Activated T-helper 1 cell treated with Interleukin-2 at 50 U/mL for 16 hours (primary cell): ENCODE measurements at regions not wholly inside any gene's neighbourhood (a gene's known extent, or its start where the extent isn't known, plus 50 kb on each side); places are given as distances from the start of the nearest gene placed in this dataset.

ENCODE experiments used
- DNase-seq: peaks from one replicate; pipeline ENCODE4 v3.0.0-alpha.2; 2020; ENCODE audit warnings: low read depth

DNA sequence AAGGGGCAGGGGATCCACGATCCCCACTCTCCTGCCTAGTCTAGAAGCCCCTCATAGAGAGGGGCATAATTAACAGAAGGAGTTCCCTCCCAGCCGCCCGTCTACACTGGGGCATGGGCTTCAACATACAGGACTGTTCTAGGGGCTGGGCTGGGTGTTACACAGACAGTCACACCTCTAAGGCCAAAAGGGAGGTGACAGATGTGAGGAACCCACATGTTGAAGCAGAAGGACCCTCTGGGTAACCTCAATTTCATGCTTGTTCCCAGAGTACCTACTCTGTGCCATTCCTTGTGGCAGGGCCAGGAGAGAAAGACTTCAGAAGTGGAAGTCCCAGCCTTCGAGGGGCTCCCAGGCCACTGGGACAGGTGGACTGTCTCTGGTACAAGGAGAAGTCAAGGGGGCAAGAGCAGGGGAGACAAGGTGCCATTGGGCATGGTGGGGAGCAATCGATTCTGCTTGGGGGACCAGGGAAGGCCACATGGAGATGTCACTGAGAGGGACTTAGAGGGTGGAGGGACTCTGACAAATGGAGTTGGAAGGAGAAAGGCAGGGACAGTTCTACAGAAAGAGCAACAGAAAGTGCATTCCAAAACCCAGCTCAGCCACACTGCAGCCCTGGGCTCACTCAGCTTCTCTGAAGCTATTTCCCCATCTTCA, 71.3 kb downstream of the CPN2 start:
- no peak for DNase-seq

DNA sequence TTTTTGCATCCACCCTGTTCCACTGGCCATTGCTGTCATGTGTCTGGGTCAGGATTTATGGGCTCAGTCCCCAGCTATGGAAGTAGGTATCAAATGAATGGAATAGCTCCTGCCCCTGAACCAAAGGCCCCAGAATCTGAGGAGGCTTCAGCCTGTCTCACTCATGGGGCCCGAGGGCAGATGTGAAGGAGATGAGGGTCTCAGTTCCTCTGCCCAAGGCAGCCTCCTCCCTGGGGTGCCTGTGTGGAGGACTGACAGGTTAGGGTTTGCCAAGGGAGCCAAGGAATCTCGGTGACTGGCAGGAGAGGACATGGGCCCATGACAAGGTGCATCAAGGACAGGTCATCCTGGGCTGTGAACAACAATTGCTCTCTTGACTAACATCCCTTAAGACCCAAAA, 70.4 kb downstream of the CPN2 start:
- no peak for DNase-seq

- no peak for DNase-seq
These were observed 69.8 kb downstream of the CPN2 start for GRCh38 chr3:194281306-194281705.

DNA sequence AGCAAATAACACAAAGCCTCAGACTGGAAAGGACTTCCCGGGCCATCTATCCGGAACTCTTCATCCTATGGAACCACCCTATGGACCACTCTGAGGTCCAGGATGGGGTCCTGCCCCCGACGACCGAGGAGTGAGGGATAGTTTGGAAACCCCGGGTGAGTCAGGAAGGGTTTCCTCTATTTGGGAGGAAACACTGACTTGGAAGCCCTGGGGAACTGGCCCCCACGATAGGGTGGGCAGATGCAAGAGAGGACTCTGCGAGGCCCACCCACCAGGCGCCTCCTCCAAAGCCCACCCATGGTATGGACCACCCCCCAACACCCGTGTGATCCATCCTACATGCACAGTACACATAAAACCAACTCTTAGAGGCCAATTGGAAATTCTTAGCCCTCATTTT, 69.4 kb downstream of the CPN2 start:
- DNase-seq = no peak

DNA sequence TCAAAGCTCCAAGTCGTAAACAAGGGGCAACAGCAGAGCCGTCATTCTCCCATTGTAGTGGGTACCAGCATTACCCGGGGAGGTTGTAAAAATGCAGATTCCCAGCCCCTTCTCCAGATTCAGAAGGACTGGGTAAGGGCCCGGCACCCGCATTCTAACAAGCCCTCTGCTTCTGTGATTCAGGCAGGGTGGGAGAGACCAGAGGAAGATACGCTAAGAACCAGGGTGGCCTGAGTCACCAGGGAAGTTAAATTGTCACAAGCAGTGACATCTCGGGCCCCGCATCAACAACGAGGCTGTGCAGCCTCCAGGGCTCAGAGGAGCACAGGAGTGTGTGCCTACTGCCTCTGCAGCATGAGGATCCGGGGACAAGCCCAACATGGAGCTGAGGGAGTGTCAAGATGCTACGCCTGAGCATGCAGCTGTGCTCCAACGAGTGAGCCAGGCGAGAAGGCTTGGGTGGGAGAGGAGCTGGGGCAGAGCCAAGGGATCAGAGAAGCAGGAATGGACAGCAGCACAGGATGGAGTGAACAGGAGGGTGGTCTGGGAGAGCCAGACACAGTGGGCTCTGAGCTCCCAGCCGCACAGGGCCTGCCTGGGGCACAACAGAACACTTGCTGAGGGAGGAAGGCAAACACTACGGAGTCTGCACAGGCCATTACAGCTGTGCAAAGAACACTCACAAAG, 68.5 kb downstream of the CPN2 start:
- no peak for DNase-seq

GRCh38 chr3:194283221-194284006, 67.7 kb downstream of the CPN2 start:
- no peak for DNase-seq

DNA sequence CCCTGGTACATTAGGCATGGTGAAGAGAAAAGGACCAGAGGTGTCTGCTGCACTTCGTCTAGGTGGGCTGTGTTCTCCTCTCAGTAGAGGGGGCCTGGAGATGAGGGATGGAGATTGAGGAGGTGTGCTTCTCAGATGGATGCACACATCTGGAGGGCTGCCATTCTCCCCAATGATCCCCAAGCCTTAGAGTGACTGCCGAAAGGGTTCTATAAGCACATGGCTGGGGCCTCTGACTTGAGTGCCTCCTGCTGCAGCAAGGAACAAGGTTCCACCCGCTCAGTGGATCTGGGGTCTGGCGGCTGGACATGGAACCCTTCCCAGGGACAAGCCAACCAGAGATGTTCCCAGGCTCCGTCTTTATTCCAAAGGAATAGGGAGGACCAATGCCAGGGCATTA, 66.8 kb downstream of the CPN2 start:
- DNase-seq = no peak

DNA sequence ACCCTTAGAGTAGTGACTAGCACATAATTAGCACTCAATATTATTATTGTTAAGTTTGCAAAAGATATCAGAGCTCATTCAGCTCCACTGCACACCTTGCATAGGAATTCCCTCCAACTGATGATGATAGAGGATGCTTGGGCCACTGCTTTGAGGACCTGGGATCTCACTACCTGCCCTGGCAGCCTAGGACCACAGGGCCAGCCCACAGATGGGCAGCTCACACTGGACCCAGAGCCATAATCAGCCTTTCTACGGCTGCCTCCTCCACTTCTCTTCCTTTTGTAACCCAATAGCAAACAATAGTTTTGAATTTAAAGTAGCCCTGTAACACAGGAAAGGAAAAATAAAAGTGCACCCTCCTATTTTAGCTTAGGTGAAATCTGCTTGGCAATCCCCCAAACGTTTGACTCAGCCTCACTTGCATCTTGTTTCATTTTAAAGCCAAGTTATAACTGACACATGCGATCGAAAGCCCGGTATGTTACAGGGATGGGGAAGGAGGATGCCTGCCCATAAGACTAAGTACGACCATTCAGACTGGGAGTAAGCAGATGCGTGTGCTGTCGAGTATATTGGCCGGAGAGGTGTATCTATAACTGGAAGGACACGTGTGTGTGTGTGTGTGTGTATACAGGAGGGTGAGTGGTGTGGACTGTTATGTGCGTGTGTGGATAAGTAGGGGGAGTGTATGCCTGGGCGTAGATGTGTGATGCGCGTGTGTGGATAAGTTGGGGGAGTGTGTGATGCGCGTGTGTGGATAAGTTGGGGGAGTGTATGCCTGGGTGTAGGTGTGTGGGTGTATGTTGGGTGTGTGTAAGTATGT, 65.9 kb downstream of the CPN2 start:
- DNase-seq = no peak

DNA sequence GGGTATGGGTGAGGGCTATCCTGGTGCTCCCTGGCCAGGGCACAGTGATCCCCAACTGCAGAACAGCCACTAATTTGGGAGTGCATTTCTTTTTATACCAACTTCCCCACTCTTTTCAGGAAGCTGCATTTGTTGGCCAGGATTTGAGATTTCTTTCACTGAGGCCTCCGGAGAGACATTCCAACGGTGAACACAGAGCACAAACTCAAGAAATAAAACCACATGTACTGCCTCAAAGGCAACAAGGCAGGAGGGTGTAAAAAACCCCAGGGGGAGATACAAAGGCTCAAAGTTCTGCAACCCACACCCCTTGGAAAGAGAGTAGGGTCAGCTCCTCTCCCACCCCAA, 65.3 kb downstream of the CPN2 start:
- DNase-seq = no peak

- DNase-seq = no peak
These were observed 64.6 kb downstream of the CPN2 start for GRCh38 chr3:194286375-194287146.

GRCh38 chr3:194287374-194287773, 63.8 kb downstream of the CPN2 start:
- no peak for DNase-seq

GRCh38 chr3:194287977-194288706, 63.0 kb downstream of the CPN2 start:
- no peak for DNase-seq
